Activated naive CD4-positive, alpha-beta T cell treated with anti-CD3 and anti-CD28 coated beads, Interleukin-2, amount 10 ng/mL, durations not matched to agents 7 days and 5 days (primary cell): ENCODE measurements at regions not wholly inside any gene's neighbourhood (a gene's known extent, or its start where the extent isn't known, plus 50 kb on each side); places are given as distances from the start of the nearest gene placed in this dataset.
"Not testable (repeated sequence)": the region's sequence is repeated elsewhere in the genome, so short reads cannot be mapped to it uniquely, and the experiment has no call there.

Experiments
- CTCF ChIA-PET: fragments of 350-600 bp; sonication (Branson Sonifier 250); formaldehyde crosslinking; loops from one replicate; lab custom pipeline; 2021; ENCODE audit warnings: antibody characterized with exemption; lab: Charles Lee
- DNase-seq: peaks from one replicate; pipeline ENCODE4 v3.0.0-alpha.2; 2020
- H3K27ac Mint-ChIP-seq: one replicate; pipeline ENCODE4 v1.8.0; 2021; ENCODE audit warnings: mild to moderate bottlenecking, moderate library complexity, mixed read lengths
- H3K27me3 Mint-ChIP-seq: one replicate; pipeline ENCODE4 v1.8.0; 2021; ENCODE audit warnings: mild to moderate bottlenecking, mixed read lengths
- H3K36me3 Mint-ChIP-seq: one replicate; pipeline ENCODE4 v1.8.0; 2021; ENCODE audit warnings: mixed read lengths
- H3K4me1 Mint-ChIP-seq: one replicate; pipeline ENCODE4 v1.8.0; 2021; ENCODE audit warnings: mixed read lengths
- H3K4me3 Mint-ChIP-seq: one replicate; pipeline ENCODE4 v1.8.0; 2021; ENCODE audit warnings: mild to moderate bottlenecking, moderate library complexity, mixed read lengths
- H3K9me3 Mint-ChIP-seq: one replicate; pipeline ENCODE4 v1.8.0; 2021; ENCODE audit warnings: mixed read lengths

DNA sequence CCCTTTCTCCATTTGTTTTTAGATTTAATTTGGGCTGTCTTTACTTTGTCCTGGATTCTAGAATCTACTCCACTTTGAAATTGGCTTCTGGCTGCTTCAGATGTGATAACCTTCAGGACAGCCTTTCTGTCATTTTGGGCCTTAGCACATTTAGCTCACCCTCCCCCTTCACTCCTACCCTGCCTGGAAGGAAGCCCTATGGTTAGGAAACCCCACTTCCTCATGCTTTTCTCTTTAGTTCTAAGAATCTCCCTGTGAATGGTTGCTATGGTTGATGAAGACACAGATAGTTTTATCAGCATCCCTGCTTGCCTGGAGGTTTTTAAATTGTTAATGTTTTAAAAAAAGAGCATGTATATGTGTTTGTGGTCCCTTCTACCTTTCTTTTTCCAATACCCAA, 100.7 kb upstream of the PTPN13 start:
- Mint-ChIP-seq H3K27me3 (peaks cover 4% of the 10 kb centered on the region), H3K4me3 (no peak overlapping the region), H3K4me1 (peaks cover 9% of the 10 kb centered on the region), H3K36me3 (no peaks in the 10 kb centered on the region), H3K27ac (no peak overlapping the region), H3K9me3 (no peaks in the 10 kb centered on the region)
- DNase-seq, result no peak
- CTCF ChIA-PET, result interaction anchor here (1.9 kb wide), 1 partner anchor 401 kb away, joined by 5 read pairs; no protein-coding TSS in a partner anchor

DNA sequence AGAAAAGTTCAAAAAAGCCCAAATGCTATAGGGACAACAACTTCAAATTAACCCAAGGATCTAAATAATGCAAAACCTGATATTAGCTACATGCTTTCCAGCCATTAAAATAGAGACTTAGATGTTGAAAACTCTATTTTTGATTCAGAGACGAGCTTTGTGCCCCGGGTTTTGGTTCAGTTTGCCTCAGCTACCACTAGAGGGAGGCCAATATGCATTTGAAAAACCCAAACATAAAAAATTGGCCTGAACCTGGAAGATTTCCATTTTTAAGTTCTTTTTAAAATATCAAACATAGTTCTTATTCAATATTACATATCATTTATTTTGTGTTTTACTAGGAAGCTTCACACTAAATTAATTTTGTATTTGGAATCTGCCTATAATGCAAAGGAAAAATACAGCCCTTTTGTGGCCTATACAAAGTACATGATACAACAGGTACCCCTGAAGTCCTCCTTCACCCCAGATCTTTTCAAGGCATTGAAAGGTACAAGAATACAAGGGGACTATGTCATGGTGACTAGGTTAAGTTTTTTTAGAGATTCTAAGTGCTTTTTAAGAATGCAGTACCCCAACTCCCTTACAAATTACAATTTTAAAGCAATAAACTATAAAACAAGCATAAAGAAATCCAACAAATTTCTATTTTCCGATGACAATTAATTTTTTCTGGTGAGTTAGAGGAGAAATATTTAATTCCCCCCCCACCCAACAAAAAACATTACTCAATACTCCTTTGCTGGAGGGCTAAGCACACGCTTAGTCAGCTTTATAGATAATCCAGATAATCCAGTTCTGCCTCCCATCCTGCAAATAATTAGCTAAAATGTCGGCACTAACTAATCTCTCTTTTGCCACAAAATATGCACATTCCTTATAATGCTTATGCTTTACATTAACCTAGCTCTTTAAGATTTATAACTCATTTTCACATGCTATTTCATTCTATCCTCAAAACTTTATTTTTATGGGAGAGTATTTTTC, 97.7 kb upstream of the PTPN13 start:
- no peaks in the 10 kb centered on the region for H3K36me3 Mint-ChIP-seq
- peak; percentile 43 for DNase-seq
- CTCF ChIA-PET, result interaction anchor here (0.6 to 4.5 kb wide), 21 partner anchors 9 to 880 kb away, joined by 3 to 33 read pairs (median 4); partner anchors contain the start of gene C4orf36
- no peak overlapping the region for H3K27ac Mint-ChIP-seq
- peaks cover 4% of the 10 kb centered on the region for H3K27me3 Mint-ChIP-seq
- no peak overlapping the region for H3K4me3 Mint-ChIP-seq
- no peaks in the 10 kb centered on the region for H3K9me3 Mint-ChIP-seq
- H3K4me1 Mint-ChIP-seq, result peaks cover 9% of the 10 kb centered on the region

DNA sequence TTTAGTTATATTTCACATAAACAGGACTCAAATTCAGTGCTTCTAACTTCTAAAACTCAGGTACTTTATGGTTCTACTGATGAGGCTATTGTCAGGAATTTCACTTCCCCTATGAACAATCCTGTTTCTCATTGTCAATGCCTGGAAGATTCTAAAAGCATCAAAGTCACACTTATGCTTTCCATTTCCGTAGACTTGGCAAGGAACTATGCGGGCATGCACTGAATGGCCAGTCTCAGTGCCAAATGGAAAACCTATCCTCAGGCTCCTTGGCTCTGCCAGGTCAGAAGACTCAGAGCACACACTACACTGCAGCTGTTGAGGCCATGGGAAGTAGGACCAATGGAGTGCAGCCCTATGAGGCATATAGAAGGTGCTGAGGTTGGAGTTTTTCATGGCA, 97.0 kb upstream of the PTPN13 start:
- no peak overlapping the region for H3K4me3 Mint-ChIP-seq
- no peaks in the 10 kb centered on the region for H3K9me3 Mint-ChIP-seq
- peaks cover 4% of the 10 kb centered on the region for H3K27me3 Mint-ChIP-seq
- no peak overlapping the region for H3K27ac Mint-ChIP-seq
- H3K4me1 Mint-ChIP-seq, result peaks cover 9% of the 10 kb centered on the region
- H3K36me3 Mint-ChIP-seq, result no peaks in the 10 kb centered on the region
- DNase-seq, result no peak
- CTCF ChIA-PET, result interaction anchor here (0.6 to 4.5 kb wide), 12 partner anchors 9 to 879 kb away, joined by 3 to 33 read pairs (median 4); partner anchors contain the start of gene C4orf36

DNA sequence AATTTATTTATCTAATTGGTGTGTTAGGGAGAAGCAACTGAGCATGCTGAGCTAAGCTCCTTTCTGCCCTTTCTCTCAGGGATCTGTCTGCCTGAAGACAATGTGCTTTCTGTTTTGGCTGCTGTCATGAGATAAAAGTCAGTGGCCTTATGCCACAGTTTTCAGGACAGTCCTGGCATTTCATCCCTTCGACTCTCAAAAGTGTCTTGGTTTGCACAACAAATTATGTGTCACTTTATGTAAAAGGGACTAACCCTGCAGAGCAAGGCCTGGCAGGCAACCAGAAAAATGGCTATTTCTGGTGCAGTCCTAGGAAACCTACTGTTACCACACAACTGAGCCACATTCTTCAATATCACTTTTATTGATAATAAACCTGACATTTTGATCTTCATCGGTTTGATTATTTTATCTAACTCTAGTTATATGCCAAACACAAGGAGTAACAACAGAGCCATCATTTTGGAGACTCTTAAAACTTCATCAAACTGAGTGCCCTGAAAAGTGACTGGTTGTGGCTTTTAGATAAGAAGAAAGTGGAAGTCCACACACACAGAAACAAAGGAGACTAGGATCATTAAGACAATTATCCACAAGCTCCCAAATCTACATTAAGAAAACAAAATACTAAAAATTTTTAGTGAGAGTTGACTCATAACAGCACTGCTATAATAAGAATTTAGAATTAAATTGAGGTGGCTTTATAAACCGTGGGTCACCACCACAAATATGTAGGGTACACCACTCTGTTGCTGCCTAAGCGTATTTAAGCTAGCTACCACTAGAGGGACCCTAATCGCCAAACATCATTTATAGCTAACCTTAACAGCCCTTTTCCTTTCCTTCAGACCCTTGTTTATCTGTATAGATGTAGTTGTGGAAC, 95.9 kb upstream of the PTPN13 start:
- no peak for DNase-seq
- H3K4me1 Mint-ChIP-seq, result peaks cover 9% of the 10 kb centered on the region
- H3K36me3 Mint-ChIP-seq, result no peaks in the 10 kb centered on the region
- CTCF ChIA-PET, result interaction anchor here (0.7 to 4.5 kb wide), 35 partner anchors 8 to 737 kb away, joined by 3 to 33 read pairs (median 4); partner anchors contain the start of gene C4orf36
- H3K9me3 Mint-ChIP-seq, result no peaks in the 10 kb centered on the region
- peaks cover 4% of the 10 kb centered on the region for H3K27me3 Mint-ChIP-seq
- H3K4me3 Mint-ChIP-seq, result no peak overlapping the region
- no peak overlapping the region for H3K27ac Mint-ChIP-seq

DNA sequence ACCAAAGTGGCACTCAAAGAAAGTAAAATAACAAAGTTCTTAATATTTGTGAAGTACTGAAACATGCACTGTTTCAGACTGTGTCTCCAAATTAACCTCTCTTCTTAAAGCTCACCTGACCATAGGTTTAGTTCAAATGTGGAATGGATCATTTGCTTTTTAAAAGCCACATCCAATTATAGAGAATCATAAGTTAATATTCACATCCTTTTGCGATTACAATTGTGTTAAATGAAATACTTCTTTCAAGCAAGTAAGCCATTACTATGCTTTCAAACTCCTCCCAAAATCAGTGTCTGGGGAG, 95.3 kb upstream of the PTPN13 start:
- H3K36me3 Mint-ChIP-seq, result no peaks in the 10 kb centered on the region
- H3K27ac Mint-ChIP-seq, result no peak overlapping the region
- CTCF ChIA-PET, result interaction anchor here (0.7 to 4.5 kb wide), 32 partner anchors 8 to 737 kb away, joined by 3 to 33 read pairs (median 4); partner anchors contain the start of gene C4orf36
- no peak overlapping the region for H3K4me3 Mint-ChIP-seq
- DNase-seq, result no peak
- peaks cover 4% of the 10 kb centered on the region for H3K4me1 Mint-ChIP-seq
- peaks cover 4% of the 10 kb centered on the region for H3K27me3 Mint-ChIP-seq
- H3K9me3 Mint-ChIP-seq, result no peaks in the 10 kb centered on the region

DNA sequence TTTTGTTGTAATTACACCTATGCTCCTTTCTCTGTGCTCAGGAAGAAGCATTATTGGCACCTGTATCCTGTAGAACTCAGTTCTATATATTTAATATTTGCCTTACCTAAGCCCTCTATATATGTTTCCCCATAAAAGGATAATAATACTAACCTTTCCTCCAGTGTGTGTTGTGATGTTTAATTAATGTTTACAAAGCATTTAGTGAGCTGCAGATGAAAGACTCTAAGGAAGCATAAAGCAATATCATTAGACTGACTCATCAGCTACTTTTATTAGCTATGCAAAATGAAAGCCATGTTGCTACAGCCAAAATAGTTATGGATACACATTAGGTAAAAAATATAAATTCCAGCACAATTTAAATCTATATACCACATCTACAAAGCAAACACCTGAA, 93.6 kb upstream of the PTPN13 start:
- Mint-ChIP-seq H3K27ac (no peak overlapping the region), H3K9me3 (no peaks in the 10 kb centered on the region), H3K36me3 (no peaks in the 10 kb centered on the region), H3K27me3 (peaks cover 5% of the 10 kb centered on the region), H3K4me3 (no peak overlapping the region), H3K4me1 (no peaks in the 10 kb centered on the region)
- CTCF ChIA-PET, result interaction anchor here (0.7 to 2.1 kb wide), 5 partner anchors 10 to 944 kb away, joined by 3 to 7 read pairs (median 3); no protein-coding TSS in a partner anchor
- DNase-seq, result no peak

DNA sequence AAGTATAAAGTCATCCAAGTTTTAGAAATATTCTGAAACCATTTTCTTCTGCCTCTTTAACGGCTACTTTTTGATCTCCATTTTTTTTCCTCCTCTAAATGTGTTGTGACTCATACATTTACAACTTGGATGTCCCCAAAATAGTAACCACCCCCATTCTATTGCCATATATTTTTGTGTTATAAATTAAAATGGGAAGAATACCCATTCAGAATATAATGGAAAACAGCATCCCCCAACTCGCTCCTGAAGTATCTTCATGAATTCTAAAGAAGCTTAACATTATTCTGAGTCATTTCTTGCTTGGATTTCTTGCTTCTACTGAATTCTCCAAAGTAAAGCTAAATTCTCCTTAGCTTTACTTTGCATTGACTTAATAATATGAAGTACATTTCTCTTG, 92.0 kb upstream of the PTPN13 start:
- Mint-ChIP-seq H3K27ac (no peak overlapping the region), H3K4me1 (no peaks in the 10 kb centered on the region), H3K27me3 (peaks cover 5% of the 10 kb centered on the region), H3K36me3 (no peaks in the 10 kb centered on the region), H3K4me3 (no peak overlapping the region), H3K9me3 (no peaks in the 10 kb centered on the region)
- CTCF ChIA-PET, result no interaction called here
- no peak for DNase-seq

DNA sequence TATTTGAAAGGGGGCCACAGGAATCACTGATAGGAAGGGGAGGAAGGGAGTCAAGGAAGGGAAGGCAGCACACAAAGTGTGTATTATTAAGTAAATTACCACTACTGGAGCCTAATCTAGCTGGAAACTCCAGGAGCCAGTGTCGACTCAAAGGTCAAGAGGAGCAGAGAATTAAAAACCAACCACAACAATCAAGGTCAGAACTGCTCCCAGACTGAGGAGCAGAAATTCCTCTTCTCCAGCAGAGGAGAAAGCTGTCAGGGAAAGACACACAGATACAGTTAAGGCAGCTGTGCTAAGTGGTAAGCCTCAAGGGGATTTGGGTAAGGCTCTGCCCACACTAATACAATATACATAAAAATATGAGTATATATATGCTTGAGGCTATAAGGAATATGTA, 87.5 kb upstream of the PTPN13 start:
- no peak overlapping the region for H3K4me3 Mint-ChIP-seq
- CTCF ChIA-PET, result interaction anchor here (2.9 kb wide), 1 partner anchor 10 kb away, joined by 12 read pairs; no protein-coding TSS in a partner anchor
- H3K9me3 Mint-ChIP-seq, result no peaks in the 10 kb centered on the region
- no peaks in the 10 kb centered on the region for H3K36me3 Mint-ChIP-seq
- DNase-seq, result no peak
- no peaks in the 10 kb centered on the region for H3K4me1 Mint-ChIP-seq
- no peak overlapping the region for H3K27ac Mint-ChIP-seq
- peaks cover 10% of the 10 kb centered on the region for H3K27me3 Mint-ChIP-seq

DNA sequence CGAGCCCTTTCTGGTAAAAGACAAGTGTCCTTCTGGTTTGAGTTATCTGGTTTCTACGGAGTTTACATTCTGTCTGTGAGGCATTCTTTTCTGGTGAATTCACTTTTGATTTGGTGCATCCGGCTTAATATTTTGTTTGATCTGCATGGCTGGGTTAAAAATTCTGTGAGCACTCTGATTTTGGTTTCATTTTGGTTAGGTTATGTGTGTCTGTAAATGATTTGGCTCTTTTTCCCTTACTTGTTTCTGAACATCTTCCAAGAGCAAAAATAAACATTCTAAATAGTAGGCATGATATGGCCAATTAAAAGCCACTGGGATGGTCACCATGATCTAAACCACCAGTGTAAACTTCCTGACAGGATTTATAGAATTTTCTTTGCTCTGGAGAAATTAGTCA, 85.7 kb upstream of the PTPN13 start:
- no peak overlapping the region for H3K27ac Mint-ChIP-seq
- no peaks in the 10 kb centered on the region for H3K4me1 Mint-ChIP-seq
- peaks cover 20% of the 10 kb centered on the region for H3K27me3 Mint-ChIP-seq
- H3K9me3 Mint-ChIP-seq, result no peaks in the 10 kb centered on the region
- CTCF ChIA-PET, result interaction anchor here (1.8 kb wide), 1 partner anchor 10 kb away, joined by 9 read pairs; no protein-coding TSS in a partner anchor
- no peak for DNase-seq
- no peaks in the 10 kb centered on the region for H3K36me3 Mint-ChIP-seq
- no peak overlapping the region for H3K4me3 Mint-ChIP-seq

DNA sequence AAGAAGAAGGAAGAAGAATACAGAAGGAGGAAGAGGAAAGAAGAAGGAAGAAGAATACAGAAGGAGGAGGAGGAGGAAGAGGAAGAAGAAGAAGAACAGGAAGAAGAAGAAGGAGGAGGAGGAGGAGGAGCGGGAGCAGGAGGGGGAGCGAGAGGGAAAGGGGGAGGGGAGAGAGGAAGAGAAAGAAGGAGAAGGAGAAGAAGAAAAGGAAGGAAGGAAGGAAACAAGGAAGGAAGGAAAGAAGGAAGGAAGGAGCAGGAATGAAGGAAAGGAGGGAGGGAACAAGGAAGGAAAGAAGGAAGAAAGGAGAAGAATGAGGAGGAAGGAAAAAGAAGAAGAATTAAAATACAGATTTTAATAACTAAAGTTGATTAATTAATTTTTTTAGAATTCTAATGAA, 82.5 kb upstream of the PTPN13 start:
- H3K36me3 Mint-ChIP-seq, result no peaks in the 10 kb centered on the region

DNA sequence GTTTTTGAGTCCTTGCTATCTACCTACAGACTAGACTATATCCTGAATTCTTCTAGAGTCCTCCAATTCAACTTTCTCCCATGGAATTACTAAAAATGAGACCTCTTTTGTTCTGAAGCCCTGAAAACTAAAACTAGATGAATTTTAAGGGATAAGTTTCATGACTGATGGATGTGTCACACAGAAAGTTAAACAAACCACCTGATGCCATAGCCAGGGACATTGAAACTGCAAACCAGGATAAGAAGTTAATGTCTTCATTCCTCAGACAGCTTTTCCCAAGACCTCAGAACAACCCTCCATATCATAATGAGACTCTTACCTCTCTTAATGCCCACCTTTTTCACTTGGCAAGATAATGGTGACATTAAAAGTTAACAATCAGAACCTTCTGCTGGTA, 81.5 kb upstream of the PTPN13 start:
- Mint-ChIP-seq H3K9me3 (no peaks in the 10 kb centered on the region), H3K36me3 (no peaks in the 10 kb centered on the region), H3K27me3 (peaks cover 14% of the 10 kb centered on the region), H3K27ac (no peak overlapping the region), H3K4me1 (no peaks in the 10 kb centered on the region), H3K4me3 (no peak overlapping the region)
- CTCF ChIA-PET, result no interaction called here
- no peak for DNase-seq

More for the DNA sequence above, 82.5 kb upstream of the PTPN13 start:
- H3K4me1 Mint-ChIP-seq, result no peaks in the 10 kb centered on the region
- DNase-seq, result no peak
- no peaks in the 10 kb centered on the region for H3K9me3 Mint-ChIP-seq
- H3K27me3 Mint-ChIP-seq, result peaks cover 14% of the 10 kb centered on the region
- CTCF ChIA-PET, result no interaction called here
- no peak overlapping the region for H3K27ac Mint-ChIP-seq
- no peak overlapping the region for H3K4me3 Mint-ChIP-seq

DNA sequence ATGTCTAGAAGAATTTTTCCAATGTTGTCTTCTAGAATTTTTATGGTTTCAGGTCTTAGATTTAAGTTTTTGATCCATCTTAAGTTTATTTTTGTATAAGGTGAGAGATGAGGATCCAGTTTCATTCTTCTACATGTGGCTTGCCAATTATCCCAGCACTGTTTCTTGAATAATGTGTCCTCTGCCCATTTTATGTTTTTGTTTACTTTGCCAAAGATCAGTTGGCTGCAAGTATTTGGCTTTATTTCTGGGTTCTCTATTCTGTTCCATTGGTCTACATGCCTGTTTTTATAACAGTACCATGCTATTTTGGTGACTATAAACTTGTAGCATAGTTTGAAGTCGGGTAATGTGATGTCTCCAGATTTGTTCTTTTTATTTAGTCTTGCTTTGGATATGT, 78.2 kb upstream of the PTPN13 start:
- CTCF ChIA-PET, H3K9me3 Mint-ChIP-seq, H3K4me1 Mint-ChIP-seq, H3K36me3 Mint-ChIP-seq, H3K4me3 Mint-ChIP-seq, H3K27ac Mint-ChIP-seq, DNase-seq: not testable (repeated sequence)
- H3K27me3 Mint-ChIP-seq, result peaks cover 14% of the 10 kb centered on the region

DNA sequence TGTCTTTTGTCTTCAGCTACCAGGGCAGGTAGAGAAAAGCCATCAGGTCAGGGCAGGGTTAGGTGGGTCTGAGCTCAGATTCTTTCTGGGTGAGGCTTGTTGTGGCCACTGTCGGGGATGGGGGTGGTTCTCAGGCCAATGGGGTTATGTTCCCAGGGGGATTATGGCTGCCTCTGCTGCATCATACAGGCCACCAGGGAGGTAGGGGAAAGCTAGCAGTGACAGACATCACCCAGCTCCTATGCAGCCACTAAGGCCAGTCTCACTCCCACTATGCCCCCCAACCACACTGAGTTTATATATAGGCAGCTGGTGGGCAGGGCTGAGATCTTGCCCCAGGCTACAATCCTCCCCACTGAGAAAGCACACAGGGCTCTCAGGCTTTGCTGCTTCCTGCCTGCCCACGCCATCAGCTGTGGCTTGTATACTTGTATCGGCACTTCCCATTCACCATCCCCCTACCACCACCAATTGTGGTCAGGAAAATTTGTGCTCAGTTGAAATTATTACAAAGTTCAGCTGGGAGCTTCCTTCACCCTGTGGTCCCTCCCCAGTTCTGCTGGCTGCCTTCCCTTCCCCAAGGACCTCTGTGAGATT, 72.6 kb upstream of the PTPN13 start:
- CTCF ChIA-PET, result interaction anchor here (0.9 to 1.8 kb wide), 6 partner anchors 23 to 401 kb away, joined by 3 to 12 read pairs (median 6); no protein-coding TSS in a partner anchor
- Mint-ChIP-seq H3K4me1 (no peaks in the 10 kb centered on the region), H3K4me3 (no peak overlapping the region), H3K9me3 (no peaks in the 10 kb centered on the region), H3K27ac (no peak overlapping the region), H3K36me3 (no peaks in the 10 kb centered on the region), H3K27me3 (peaks cover 18% of the 10 kb centered on the region)
- DNase-seq, result no peak
